ENCODE measurements at regions not wholly inside any gene's neighbourhood (a gene's known extent, or its start where the extent isn't known, plus 50 kb on each side); places are given as distances from the start of the nearest gene placed in this dataset.

GRCh38 chr14:55807881-55808379, 227.9 kb downstream of the KTN1 start:
- H3K9me3 ChIP-seq (ENCODE audit: control insufficient read depth in 4 of 4, insufficient read depth in 3 of 4, low read length in 3 of 4) = no peaks in the 10 kb centered on the region
- DNase-seq (peak in 1 of 3 donors; percentile 9), ATAC-seq (ENCODE audit: insufficient read depth, low FRiP score) (no peak)
- WGBS, 2 donors = 66 to 67% methylated on average over 2 of the region's 2 CpGs
- no peak overlapping the region for H3K4me3 ChIP-seq
- H3K36me3 ChIP-seq (ENCODE audit: control insufficient read depth in 4 of 4, insufficient read depth in 4 of 4, low read length in 4 of 4) = no peaks in the 10 kb centered on the region
- TF ChIP-seq, protein P1, sequence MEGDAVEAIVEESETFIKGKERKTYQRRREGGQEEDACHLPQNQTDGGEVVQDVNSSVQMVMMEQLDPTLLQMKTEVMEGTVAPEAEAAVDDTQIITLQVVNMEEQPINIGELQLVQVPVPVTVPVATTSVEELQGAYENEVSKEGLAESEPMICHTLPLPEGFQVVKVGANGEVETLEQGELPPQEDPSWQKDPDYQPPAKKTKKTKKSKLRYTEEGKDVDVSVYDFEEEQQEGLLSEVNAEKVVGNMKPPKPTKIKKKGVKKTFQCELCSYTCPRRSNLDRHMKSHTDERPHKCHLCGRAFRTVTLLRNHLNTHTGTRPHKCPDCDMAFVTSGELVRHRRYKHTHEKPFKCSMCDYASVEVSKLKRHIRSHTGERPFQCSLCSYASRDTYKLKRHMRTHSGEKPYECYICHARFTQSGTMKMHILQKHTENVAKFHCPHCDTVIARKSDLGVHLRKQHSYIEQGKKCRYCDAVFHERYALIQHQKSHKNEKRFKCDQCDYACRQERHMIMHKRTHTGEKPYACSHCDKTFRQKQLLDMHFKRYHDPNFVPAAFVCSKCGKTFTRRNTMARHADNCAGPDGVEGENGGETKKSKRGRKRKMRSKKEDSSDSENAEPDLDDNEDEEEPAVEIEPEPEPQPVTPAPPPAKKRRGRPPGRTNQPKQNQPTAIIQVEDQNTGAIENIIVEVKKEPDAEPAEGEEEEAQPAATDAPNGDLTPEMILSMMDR (IDR thresholded peaks at IDR 0.05; ENCODE audit: control extremely low read depth, extremely low read depth) = no peak
- no peak overlapping the region for H3K9ac ChIP-seq (ENCODE audit: insufficient read depth in 1 of 2, low read length in 2 of 2)
- peaks cover 0 to 3% (median 0%) of the 10 kb centered on the region in 3 donors for H3K27me3 ChIP-seq (ENCODE audit: control insufficient read depth in 3 of 3, insufficient read depth in 3 of 3, low read length in 2 of 3)
- no peak overlapping the region for H3K27ac ChIP-seq (ENCODE audit: low read depth in 1 of 2, low read length in 1 of 2)
- peaks cover 4 to 10% (median 7%) of the 10 kb centered on the region in 5 donors for H3K4me1 ChIP-seq (ENCODE audit: control insufficient read depth in 5 of 5, insufficient read depth in 5 of 5, low read length in 5 of 5)

DNA sequence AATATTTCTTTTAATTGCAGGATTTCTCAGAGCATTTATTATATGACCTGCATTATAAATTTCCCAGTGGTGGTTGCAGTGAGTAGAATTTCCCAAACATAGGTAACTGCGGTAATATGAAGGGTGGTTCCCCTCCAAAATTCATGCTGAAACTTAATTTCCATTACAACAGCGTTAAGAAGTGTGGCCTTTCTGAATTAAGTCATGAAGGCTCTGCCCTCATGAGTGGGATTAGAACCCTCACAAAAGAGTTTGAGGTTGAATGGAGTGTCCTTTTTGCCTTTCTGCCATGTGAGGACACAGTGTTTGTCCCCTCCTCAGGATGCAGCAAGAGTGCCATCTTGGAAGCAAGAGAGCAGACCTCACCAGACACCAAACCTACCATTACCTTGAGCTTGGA, 233.6 kb downstream of the KTN1 start:
- WGBS, 2 donors = 89 to 92% methylated on average over 2 of the region's 2 CpGs
- ATAC-seq (ENCODE audit: insufficient read depth, low FRiP score) = no peak
- TF ChIP-seq, protein P1 (IDR thresholded peaks at IDR 0.05; ENCODE audit: control extremely low read depth, extremely low read depth) = no peak

GRCh38 chr14:55814064-55814463, 234.1 kb downstream of the KTN1 start:
- WGBS, 2 donors = 61 to 83% methylated on average over 1 of the region's 1 CpG
- H3K27ac ChIP-seq (ENCODE audit: low read depth in 1 of 2, low read length in 1 of 2) = no peak overlapping the region
- no peak for DNase-seq
- H3K9me3 ChIP-seq (ENCODE audit: control insufficient read depth in 4 of 4, insufficient read depth in 3 of 4, low read length in 3 of 4) = peaks cover 0 to 2% (median 0%) of the 10 kb centered on the region in 4 donors
- no peak for ATAC-seq (ENCODE audit: insufficient read depth, low FRiP score)
- H3K36me3 ChIP-seq (ENCODE audit: control insufficient read depth in 4 of 4, insufficient read depth in 4 of 4, low read length in 4 of 4) = no peaks in the 10 kb centered on the region
- H3K9ac ChIP-seq (ENCODE audit: insufficient read depth in 1 of 2, low read length in 2 of 2) = no peak overlapping the region
- H3K4me3 ChIP-seq = no peak overlapping the region
- TF ChIP-seq, protein P1 (IDR thresholded peaks at IDR 0.05; ENCODE audit: control extremely low read depth, extremely low read depth) = no peak
- peaks cover 0 to 1% (median 0%) of the 10 kb centered on the region in 5 donors for H3K4me1 ChIP-seq (ENCODE audit: control insufficient read depth in 5 of 5, insufficient read depth in 5 of 5, low read length in 5 of 5)
- H3K27me3 ChIP-seq (ENCODE audit: control insufficient read depth in 3 of 3, insufficient read depth in 3 of 3, low read length in 2 of 3) = no peaks in the 10 kb centered on the region

More for the DNA sequence above, 233.6 kb downstream of the KTN1 start:
- Histone ChIP-seq H3K9me3 (ENCODE audit: control insufficient read depth in 4 of 4, insufficient read depth in 3 of 4, low read length in 3 of 4) (peaks cover 0 to 2% (median 0%) of the 10 kb centered on the region in 4 donors), H3K36me3 (ENCODE audit: control insufficient read depth in 4 of 4, insufficient read depth in 4 of 4, low read length in 4 of 4) (no peaks in the 10 kb centered on the region), H3K9ac (ENCODE audit: insufficient read depth in 1 of 2, low read length in 2 of 2) (no peak overlapping the region), H3K27me3 (ENCODE audit: control insufficient read depth in 3 of 3, insufficient read depth in 3 of 3, low read length in 2 of 3) (no peaks in the 10 kb centered on the region), H3K4me3 (no peak overlapping the region), H3K4me1 (ENCODE audit: control insufficient read depth in 5 of 5, insufficient read depth in 5 of 5, low read length in 5 of 5) (peaks cover 0 to 1% (median 0%) of the 10 kb centered on the region in 5 donors), H3K27ac (ENCODE audit: low read depth in 1 of 2, low read length in 1 of 2) (no peak overlapping the region)
- DNase-seq = no peak

DNA sequence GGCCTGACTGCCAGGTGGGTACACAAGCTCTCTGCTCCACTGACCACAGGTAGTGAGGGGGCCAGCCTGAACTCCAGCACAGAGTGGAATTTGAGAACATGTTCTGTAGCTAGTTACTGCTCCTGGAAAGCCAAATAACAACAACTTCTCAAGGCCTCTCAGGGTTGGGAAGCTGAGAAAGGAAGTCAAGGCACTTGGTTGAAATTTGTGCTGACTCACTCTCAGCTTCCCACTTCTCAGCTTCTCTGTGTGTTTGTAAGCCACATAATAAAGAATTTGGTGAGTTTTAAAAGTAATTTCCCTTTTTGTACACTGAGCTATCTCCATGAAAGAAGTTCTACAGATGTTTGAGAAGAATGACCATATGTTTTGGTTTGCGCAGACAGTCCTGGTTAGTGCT, 234.9 kb downstream of the KTN1 start:
- 58 to 76% methylated on average over 1 of the region's 1 CpG for WGBS, 2 donors

More for the DNA sequence above, 234.9 kb downstream of the KTN1 start:
- H3K4me3 ChIP-seq = no peak overlapping the region
- TF ChIP-seq, protein P1 (IDR thresholded peaks at IDR 0.05; ENCODE audit: control extremely low read depth, extremely low read depth) = no peak
- no peaks in the 10 kb centered on the region for H3K27me3 ChIP-seq (ENCODE audit: control insufficient read depth in 3 of 3, insufficient read depth in 3 of 3, low read length in 2 of 3)
- no peak for ATAC-seq (ENCODE audit: insufficient read depth, low FRiP score)
- no peak overlapping the region for H3K9ac ChIP-seq (ENCODE audit: insufficient read depth in 1 of 2, low read length in 2 of 2)
- H3K9me3 ChIP-seq (ENCODE audit: control insufficient read depth in 4 of 4, insufficient read depth in 3 of 4, low read length in 3 of 4) = peaks cover 0 to 2% (median 0%) of the 10 kb centered on the region in 4 donors
- H3K27ac ChIP-seq (ENCODE audit: low read depth in 1 of 2, low read length in 1 of 2) = peak overlapping the region in 1 of 2 donors; percentile 40
- no peak for DNase-seq
- H3K36me3 ChIP-seq (ENCODE audit: control insufficient read depth in 4 of 4, insufficient read depth in 4 of 4, low read length in 4 of 4) = no peaks in the 10 kb centered on the region
- peaks cover 0 to 1% (median 0%) of the 10 kb centered on the region in 5 donors for H3K4me1 ChIP-seq (ENCODE audit: control insufficient read depth in 5 of 5, insufficient read depth in 5 of 5, low read length in 5 of 5)

All from lung (tissue), 11 donors.